Raji (cell line): ENCODE measurements at regions not wholly inside any gene's neighbourhood (a gene's known extent, or its start where the extent isn't known, plus 50 kb on each side); places are given as distances from the start of the nearest gene placed in this dataset.

Experiments
- POLR2A ChIP-seq: IDR thresholded peaks from 2 replicates; pipeline ENCODE4 v1.6.1; 2011; ENCODE audit warnings: low read depth, low read length, control low read depth; ENCODE audit not compliant: insufficient read depth

DNA sequence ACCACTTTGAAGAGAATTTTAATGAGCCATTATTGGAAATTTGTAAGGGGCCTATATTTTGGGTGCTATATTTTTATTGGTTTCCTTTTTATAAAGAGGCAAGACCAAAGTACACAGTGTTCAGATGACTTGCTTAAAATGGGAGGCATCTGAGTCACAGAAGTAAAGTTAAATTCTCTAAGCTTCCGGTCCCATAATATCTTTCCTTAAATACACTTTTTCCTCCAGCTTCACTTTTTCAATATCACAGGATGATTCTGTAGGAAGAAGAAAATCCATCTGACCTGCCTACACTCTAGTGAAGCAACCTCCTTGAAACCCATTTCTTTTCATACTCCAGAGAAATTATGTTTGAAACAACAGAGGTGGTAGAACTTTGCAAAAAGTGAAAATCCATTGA lies 274.0 kb downstream of the PIK3R1 start:
- no peak for TF ChIP-seq POLR2A

- TF ChIP-seq POLR2A: no peak
Measured at GRCh38 chr5:68490406-68490805, 274.9 kb downstream of the PIK3R1 start.

- no peak for TF ChIP-seq POLR2A
Measured at GRCh38 chr5:68494771-68495170, 279.2 kb downstream of the PIK3R1 start.

DNA sequence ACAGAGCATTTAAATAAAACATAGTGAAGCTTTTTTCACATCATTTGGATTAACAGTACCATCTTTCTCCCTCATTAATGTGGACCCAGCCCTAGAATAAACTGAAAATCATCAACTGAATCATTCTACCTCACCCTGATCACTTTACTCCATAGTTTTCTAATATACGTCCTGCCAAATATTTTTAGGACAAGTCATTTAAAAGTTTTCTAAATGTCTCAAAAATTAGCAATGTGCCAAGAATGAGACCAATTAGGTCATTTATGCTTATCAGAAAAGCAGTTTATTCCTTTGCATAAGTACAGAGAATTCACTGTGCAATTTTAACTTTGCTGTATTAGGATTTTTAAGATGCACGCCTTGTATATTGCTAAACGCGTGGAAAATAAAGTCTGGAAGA lies 284.4 kb downstream of the PIK3R1 start:
- no peak for TF ChIP-seq POLR2A

- no peak for TF ChIP-seq POLR2A
Measured at GRCh38 chr5:68500813-68501212, 285.3 kb downstream of the PIK3R1 start.

GRCh38 chr5:68502531-68502930 lies 287.0 kb downstream of the PIK3R1 start:
- no peak for TF ChIP-seq POLR2A

GRCh38 chr5:68504306-68504705 lies 288.8 kb downstream of the PIK3R1 start:
- no peak for TF ChIP-seq POLR2A

GRCh38 chr5:68505917-68506860 lies 290.6 kb downstream of the PIK3R1 start:
- no peak for TF ChIP-seq POLR2A

- no peak for TF ChIP-seq POLR2A
Measured at GRCh38 chr5:68515514-68515913, 300.0 kb downstream of the PIK3R1 start.

DNA sequence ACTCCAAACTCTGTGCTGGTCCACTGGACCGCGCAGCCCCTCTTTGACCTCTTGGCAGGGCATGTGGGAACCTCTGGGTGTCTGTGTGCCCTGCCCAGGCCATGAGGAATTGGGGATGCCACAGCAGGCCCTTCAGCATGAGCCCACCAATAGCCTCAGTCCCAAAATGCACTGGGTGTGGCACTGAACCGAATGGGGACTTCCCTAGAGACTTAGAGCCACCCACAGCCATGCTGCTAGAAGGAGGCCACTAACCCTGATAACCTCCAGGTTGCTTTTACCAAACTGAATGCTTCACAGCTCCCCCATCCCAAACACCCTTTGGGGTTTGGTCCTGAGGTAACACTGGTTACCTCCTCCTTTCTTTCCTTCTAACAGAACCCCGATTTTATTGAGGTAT lies 302.7 kb downstream of the PIK3R1 start:
- no peak for TF ChIP-seq POLR2A

GRCh38 chr5:68519143-68519542 lies 303.6 kb downstream of the PIK3R1 start:
- no peak for TF ChIP-seq POLR2A

DNA sequence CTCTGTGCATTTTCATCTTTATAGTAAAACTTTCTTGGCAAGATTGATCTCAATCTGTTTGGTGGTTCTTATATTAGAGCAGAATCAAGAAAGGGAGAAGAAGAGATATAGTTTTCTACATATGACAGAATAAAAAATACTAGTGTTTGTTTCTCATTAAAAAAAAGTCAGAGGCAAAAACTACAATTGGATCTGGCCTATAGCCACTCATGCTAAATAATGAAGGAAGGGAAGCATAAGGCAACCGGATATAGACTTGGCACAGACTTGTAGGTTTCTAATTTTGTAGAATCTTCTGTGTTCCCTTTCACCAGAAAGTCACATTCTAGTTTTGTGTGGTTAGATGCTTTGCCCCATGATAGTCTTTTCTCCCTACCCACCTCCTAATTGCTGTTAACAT lies 306.2 kb downstream of the PIK3R1 start:
- no peak for TF ChIP-seq POLR2A

- TF ChIP-seq POLR2A: no peak
Measured at GRCh38 chr5:68522863-68523262, 307.3 kb downstream of the PIK3R1 start.

DNA sequence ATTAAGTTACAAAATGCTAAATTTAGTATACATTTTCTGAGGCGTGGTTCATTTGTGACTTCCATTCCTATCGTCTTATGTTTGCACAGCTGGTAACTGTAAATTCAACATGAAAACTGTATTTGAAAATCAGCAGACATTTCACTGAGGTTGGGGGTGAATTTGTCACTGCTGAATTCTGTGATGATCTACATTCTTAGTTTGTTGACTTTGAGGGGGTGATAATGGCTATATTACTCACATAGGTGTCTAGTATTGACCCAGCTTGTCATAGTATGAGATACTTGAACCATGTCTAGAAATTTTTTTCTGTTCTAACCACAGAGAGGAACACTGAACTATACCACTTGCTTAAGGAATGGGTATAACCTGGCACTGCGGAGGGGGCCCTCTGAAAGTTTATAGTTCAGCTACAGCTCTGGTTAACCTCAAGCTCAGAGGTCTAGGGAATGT lies 313.3 kb downstream of the PIK3R1 start:
- no peak for TF ChIP-seq POLR2A

GRCh38 chr5:68529581-68529980 lies 314.0 kb downstream of the PIK3R1 start:
- no peak for TF ChIP-seq POLR2A

DNA sequence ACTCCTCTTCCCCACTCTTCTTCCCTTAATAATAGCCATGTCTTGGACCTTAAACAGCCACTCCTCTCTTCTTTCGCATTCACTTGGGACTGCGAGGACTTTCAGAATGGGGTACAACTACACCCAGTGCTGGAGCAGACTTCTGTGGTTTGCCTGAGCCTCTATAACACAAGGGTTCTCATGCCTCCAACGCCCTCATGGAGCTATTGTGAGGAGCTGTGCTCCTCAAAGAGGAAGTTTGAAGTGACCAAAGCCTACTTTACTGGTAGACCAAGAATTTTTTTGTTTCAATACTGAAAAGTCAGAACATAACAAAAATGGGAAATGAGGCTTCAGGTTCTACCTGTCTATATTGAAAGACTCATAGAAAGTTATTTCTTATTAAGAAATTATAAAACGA lies 316.4 kb downstream of the PIK3R1 start:
- TF ChIP-seq POLR2A: no peak

DNA sequence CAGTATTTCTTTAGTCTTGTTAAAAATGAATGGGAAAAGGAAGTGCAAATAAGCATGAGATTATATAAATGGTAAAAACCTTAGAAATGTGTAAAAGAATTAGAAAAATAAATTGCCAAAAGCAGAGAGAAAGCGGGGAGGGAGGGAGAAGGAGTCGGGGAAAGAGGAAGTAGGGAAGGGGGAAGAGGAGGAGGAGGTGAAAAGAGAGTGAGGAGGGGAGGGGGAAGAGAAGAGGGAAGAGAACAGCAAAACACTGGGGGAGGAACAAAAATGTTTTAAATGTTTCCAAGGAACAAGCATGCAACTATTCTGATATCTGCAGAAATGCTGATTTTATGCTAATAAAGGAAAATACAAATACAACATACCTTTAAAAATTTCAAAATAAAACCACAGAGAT lies 317.5 kb downstream of the PIK3R1 start:
- no peak for TF ChIP-seq POLR2A
